NCI-H128 (cell line): ENCODE measurements at regions not wholly inside any gene's neighbourhood (a gene's known extent, or its start where the extent isn't known, plus 50 kb on each side); places are given as distances from the start of the nearest gene placed in this dataset.
"Not testable (repeated sequence)": the region's sequence is repeated elsewhere in the genome, so short reads cannot be mapped to it uniquely, and the experiment has no call there.

ENCODE experiments used
- DNase-seq: peaks from one replicate; lab custom pipeline; 2025; ENCODE audit not compliant: unreplicated experiment; lab: John Stamatoyannopoulos, UW

DNA sequence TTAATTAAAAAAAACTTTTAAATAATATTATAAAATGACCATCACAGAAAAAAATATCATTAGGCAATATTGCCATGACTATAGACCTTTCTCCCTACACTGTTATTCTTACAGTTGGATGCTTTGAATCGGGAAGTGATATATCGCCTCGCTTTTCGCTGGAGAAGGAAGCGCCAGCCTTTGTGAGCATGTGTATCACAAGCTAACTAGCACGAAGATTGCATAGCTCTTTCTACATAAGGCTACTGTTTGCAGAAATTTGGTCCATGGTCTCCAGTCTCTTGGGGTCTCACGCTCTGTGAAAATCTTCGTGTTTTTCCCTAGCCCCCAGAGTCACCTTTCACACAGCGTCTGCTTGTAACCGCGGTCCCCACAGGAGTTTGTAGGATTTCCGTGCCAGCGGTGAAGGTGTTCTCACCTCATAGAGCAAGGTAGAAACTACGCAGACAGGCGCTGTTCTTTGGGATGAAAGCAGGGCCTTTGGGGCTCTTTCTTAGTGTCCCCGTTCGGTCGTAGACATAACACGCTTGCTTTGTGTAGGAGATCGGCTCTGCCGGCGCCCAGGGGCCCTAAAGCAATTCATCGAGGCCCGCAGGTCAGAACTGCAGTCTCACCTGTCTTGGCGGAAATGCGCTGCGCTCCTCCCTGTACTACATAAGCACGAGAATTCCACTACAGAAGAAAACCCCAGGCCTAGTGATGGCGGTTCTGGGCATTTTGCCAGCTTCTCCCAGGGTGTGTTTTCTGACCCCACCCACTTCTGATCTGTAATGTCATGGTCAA, 214.5 kb upstream of the NOTCH2NLA start:
- DNase-seq, result not testable (repeated sequence)

DNA sequence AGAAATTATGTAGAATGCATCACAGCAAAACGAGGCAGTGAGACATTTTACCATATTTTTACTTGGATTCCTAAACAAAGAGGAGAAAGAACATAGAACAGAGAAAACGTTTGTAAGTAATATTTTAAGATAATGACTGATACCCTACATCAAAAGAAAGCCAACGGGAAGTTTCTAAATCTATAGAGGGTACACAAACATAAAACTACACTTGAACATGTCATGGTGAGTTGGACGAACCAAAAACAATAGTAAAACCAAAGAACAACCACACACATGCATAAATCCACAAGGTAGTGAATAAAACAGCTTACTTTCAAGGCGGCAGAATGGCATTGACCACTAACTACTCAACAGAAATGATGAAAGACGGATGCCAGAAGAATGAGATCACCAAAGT, 209.7 kb upstream of the NOTCH2NLA start:
- not testable (repeated sequence) for DNase-seq

DNA sequence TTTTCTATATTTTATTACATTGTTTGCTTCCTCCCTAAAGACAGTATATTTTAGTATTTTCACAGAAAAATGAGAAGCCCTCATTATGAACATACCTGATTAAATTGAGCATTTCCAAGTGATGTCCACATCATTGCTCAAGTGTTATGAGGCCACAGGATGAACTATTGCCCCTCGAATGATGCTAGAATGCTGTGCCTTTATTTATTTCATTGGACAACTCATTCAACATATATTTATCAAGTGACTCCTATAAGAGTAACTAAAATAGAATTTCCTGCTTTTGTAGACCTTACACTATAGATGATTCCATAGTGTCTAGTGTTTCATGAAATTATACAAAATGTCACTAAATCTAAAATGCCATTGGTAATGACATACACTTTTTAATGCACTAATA, 187.8 kb upstream of the NOTCH2NLA start:
- not testable (repeated sequence) for DNase-seq

DNA sequence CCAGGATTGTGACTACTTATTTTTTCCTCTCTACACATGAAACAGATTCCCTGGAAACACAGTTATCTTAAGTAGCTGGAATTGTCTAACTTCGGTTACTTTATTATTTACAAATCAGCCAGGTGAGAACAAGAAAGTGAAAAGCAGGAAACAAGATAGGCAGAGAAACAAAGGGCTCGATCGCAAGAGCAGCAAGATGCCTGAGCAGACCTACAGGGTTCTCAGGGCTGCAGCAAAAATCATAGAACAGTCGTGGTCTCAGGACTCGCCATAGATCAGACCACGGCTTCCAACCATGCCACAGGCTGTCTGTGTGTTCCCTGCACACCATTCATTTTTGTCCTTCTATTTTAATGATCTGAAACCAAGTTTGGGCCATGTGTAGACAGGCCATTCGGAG, 186.2 kb upstream of the NOTCH2NLA start:
- DNase-seq, result not testable (repeated sequence)

DNA sequence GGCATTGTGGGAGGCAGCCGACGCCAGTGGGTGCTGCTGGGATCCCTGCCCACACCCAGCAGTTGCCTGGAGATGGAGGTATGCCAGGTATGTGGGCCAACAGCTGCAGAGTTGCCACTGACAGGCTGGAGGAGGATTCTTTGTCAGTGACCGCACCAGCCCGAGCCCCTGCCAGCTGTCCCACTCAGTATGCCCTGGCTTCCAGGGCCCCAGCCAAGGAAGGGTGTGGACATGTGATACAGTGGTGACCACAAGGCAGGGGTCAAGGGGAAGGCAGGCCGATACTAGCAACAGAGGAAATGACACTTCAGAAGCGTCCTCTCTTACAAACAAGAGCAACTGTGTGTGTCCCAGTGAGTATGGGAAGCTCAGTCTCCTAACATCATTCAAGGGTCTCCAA, 185.1 kb upstream of the NOTCH2NLA start:
- DNase-seq, result not testable (repeated sequence)

DNA sequence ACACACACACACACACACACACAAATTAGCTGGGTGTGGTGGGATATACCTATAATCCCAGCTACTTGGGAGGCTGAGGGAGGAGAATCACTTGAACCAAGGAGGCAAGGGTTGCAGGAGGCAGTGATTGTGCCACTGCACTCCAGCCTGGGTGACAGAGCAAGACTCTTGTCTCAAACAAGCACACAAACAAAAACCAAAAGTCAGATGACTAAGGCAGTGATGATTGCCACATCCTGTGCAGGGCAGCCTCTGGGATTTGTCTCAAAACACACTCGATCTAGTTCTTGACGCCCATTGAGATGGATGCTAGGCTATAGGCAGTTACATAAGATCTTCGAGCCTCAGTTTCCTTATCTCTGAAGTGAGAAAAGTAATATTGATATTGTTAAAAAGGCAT, 183.1 kb upstream of the NOTCH2NLA start:
- not testable (repeated sequence) for DNase-seq

DNA sequence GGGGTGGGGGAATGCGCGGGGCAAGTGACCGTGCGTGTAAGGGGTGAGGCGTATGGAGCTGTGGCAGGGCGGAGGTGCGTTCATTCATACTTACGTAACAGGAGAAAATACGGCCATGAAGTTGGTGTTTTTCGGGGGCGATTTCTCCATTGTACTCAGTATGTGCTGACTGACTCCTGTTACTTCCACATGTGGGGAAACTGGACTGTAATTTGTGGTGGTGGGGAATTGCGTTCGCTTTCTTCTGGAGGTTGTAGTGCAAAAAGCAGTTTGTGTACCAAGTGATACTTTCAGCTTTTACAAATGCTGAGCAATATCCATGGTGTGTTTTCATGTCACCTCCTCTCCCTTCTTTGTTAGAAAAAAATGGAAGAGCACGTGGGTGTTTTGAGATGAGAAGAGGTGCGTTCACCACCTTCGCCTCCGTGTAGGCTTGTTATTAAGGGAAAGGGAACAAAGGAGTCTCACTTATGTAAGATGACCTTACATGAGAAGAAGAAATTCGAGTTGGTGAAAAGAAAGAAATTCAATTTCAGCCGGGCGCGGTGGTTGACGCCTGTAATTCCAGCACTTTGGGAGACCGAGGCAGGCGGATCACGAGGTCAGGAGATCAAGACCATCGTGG, 181.1 kb upstream of the NOTCH2NLA start:
- DNase-seq, result not testable (repeated sequence)

DNA sequence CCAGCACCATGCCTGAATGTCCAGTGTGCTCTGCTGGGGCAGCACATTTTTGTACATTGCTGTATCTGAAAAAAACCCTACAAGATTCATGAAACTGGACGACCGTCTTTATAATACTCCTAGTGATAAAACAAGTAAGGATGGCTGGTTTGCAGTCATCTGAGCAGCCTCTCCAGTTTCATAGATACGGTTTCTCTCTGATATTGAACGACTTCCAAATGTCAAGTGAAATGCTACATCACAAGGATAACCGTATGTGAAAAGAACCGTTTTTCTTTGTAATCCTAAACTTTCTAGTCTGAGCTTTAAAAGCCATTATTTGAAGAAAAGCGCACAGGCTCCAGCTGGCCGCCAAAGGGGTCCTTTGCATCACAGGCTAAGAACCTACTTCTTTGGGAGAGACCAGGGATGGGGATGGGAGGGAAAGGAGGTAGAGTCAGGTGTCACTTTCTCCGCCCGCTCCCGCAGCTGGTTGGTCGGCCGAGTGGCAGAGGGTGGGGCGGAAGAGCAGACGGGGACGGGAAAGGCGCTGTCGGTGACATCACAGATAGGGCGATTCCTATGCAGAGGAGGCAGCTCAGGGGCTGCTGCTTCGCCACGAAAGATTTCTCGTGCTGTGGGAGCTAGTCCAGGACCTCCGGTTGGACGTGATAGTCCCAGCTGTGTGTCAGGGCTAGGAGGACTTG, 180.4 kb upstream of the NOTCH2NLA start:
- not testable (repeated sequence) for DNase-seq

DNA sequence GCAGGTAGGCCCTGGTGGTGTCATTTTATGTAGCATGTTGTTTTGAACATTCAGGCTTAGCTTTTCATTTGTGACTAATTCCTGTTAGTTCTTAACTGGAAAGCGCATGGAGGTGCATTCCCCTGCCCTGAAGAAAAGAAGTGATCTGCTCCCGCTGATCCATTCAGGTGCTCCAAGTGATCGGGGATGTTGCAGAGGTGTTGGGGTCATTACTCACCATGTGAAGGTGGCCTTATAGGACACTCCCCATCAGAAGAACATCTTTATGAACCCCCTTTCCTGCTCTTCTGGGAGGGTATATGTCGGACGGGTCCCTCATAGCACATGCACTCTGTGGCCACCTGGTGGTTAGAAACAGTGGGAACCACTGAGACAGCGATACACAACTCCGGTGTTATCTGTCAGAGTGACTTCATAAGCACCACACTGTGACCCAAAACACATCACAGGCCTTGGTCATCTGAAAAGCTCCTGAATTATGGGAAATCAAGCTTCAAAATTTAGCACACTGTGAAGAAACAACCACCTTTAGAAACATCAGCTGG, 172.5 kb upstream of the NOTCH2NLA start:
- DNase-seq, result not testable (repeated sequence)

DNA sequence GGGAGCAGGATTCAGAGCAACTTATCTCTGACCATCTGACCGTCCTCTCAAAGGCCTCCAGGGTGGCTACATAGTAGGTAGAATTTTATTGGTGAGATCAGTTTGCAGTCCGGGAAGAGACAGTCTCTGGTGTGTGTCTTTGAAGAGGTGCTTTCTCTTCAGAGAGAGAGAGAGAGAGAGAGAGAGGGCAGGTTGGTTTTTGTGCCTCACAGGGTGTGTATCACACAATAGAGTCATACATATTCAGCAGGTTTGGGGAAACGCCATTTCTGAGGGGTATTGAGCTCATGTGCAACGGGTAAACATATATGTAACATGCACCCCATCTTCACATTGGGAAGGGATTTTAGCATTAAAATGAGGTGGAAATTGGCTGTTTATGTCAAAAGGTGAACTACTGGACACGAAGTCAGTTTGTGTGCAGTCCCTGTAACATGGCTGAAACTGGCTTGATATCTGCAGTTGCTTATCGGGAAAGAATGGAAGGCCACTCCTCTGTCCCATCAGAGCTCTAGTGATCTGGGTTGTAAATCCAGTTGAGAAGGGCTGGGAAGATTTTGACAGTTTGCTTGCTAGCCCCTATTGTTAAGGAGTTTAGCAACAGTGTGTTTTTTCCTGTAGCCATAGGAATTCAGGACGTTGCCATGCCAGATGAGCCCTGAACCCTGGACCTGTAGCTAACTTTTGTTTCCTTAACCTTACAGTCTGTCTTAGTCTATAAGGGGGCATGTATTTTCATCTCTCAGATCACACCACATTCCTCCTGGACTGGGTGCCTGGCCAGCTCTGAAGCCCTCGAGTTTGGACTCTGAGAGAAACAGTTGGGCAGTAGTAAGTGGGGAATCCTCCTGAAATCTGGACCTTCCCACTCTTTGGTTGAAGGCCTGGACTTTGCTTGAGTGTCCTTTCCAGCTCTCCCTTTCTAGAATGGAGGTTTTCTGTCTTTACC, 171.6 kb upstream of the NOTCH2NLA start:
- DNase-seq, result not testable (repeated sequence)

DNA sequence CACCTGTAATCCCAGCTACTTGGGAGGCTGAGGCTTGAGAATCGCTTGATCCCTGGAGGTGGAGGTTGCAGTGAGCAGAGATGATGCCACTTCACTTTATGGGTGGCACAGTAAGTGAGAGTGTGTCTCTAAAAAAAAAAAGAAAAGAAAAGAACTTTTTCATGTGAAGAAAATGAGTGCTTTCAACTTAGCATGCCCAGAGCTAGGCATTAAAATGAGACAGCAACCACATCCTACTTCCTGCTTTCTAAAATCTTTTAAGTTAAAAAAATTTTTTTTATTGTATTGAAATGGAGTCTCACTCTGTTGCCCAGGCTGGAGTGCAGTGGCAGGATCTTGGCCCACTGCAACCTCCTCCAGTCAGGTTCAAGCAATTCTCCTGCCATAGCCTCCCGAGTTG, 170.4 kb upstream of the NOTCH2NLA start:
- not testable (repeated sequence) for DNase-seq

DNA sequence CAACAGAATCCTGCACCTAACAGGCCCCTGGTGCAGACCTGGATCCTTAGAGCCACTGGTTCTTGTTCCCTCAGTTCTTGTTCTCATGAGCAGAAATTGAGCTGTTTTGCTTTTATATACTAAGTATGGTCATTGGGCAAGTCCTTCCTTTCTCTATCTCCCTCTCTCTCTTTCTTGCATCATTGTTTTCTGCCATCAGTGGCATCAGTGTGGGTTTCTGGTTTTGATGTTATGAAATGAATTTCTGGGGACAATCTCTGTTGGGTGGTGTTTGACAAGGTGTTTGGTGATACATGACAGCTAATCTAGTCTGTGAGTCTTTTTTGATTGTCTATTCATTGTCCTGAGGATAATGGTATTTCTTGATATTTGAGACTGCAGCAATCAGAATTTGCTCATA, 168.0 kb upstream of the NOTCH2NLA start:
- DNase-seq, result not testable (repeated sequence)

DNA sequence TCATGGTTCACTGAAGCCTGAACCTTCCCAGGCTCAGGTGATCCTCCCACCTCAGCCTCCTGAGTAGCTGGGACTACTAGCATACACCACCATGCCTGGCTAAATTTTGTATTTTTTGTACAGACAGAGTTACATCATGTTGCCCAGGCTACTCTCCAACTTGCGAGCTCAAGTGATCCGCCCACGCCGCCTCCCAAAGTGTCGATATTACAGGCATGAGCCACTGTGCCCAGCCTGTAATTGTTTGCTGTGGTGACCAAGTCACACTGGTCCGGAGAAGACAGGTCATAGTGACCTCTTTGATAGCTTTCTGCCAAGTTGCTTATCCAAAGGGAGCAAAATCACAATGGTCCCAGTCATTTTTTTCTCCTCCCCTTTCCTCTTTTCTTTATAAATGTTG, 167.4 kb upstream of the NOTCH2NLA start:
- DNase-seq, result not testable (repeated sequence)

DNA sequence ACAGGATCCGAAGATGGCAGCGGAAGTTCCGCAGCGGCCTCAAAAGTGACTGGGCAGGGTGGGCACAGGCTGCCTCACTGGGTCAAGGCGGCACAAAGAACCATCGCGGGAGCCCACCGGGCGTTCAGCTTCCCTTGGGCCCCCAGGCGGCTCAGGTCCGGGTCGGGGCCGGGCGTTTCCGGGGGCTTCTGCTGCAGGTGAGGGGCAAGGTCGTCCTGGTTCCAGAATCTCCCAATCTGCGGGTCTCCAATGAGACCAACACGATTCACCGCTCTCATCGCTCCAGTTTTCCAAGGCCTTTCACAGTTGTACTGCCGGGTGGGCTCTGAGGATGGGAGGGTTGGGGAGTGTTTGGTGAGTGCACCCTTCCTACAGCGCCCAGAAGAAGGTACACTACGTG, 165.0 kb upstream of the NOTCH2NLA start:
- not testable (repeated sequence) for DNase-seq

DNA sequence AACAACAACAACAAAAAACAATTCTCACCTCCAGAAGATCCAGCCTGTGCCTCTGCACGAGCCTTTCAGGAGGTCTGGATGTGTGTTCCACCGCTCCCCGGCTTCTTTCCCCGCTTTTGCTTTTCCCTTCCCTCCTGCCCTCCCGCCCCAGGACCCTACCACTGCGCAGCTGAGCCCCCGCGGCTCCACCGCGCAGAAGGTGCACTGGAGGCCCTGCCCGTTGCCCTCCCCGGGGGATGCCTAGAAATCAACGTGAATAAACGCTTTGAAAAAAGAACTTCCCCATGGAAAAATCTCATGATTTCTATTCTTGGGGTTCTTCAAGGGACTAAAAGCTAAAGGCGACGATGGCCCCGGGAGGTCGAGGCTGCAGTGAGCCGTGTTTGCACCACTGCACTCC, 164.3 kb upstream of the NOTCH2NLA start:
- DNase-seq, result not testable (repeated sequence)

DNA sequence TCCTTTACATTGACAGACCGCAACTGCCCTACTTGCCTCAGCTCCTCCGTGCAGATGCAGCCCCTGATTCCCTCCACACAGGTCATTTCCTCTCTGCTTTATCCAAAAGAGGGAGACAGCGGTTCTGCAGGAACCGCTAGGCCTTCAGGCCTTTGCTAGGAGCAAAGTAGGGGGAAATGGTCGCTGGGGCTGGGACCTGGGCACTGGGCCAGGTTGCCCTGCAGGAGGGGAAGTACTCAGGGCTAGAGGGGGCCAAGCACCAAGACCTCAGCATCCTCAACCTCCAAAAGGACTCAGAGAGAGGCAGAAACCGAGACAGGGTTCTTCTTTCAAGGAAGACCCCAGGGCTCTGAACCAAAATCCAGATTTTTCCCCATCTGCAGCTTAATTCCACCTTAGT, 160.4 kb upstream of the NOTCH2NLA start:
- DNase-seq, result not testable (repeated sequence)

DNA sequence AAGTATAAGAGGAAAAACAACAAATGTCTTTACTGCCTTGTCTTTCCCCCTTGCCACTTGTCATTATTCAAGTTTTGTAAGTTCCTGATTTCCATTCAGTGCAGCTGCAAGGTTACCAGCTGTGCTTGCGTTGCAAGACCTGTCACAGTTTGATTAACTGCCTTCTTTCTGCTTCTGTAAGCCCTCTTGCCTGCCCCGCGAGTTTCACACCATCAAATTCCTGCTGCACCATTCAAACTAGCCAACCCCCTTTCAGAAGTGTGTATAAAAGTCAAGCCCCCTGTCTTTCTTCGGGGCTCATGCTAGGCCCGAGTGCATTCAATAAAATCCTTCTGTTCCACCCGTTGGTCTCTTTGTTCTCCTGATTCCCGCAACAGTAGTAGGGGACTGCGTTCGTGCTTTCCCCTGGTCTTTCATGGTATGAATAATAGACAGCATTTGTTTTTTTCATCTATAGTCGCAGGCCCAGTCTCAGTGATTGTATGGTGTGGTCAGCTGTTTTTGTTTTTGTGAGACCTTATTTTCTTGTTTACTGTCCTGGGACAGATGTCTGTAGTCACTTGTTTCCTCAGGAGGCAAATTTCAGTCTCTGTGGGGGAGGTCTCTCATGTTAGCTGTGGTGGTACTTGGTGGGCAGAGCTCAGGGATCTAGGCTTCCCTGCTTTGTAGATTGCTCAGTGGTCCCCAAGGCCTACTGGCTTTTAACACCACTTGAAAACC, 159.1 kb upstream of the NOTCH2NLA start:
- DNase-seq, result not testable (repeated sequence)

DNA sequence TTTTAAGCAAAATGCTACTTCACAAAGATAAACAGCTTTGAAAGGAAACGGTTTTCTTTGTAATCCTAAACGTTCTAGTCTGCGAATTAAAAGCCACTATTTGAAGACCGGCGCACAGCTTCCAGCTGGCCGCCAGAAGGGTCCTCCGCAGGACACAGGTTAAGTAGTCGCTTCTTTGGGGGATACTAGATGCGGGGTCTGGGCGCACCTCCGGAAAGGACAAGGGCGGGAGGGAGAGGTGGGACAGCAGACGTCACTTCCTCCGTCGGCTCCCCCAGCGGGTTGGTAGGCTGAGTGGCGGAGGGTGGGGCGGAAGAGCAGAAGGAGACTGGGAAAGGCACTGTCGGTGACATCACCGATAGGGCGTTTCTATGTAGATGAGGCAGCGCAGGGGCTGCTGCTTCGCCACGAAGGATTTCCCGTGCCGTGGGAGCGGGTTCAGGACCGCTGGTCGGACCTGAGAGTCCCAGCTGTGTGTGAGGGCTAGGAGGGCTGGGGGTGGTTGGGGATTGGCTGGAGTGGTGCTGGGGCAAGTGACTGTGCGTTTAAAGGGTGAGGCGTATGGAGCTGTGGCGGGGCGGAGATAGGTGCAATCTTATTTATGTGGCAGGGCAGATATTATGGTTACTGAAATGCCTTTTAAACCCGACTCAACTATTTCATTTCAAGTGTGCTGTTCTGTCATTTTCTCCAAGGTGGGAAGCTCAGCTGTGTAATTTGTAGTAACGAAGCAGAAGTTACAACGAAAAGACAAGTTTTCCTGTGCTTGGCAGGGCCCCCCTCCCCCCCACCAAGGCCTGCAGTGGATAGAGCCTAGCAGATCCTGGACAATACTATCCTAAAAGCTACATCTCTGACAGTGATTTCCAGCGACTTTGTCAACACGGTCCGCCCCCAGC, 158.3 kb upstream of the NOTCH2NLA start:
- not testable (repeated sequence) for DNase-seq

DNA sequence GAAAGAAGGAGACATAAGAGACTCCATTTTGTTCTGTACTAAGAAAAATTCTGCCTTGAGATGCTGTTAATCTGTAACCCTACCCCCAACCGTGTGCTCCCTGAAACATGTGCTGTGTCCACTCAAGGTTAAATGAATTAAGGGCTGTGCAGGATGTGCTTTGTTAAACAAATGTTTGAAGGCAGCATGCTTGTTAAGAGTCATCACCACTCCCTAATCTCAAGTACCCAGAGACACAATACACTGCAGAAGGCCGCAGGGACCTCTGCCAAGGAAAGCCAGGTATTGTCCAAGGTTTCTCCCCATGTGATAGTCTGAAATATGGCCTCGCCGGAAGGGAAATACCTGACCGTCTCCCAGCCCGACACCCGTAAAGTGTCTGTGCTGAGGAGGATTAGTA, 152.4 kb upstream of the NOTCH2NLA start:
- not testable (repeated sequence) for DNase-seq
